Natural killer cell (primary cell): ENCODE measurements at regions not wholly inside any gene's neighbourhood (a gene's known extent, or its start where the extent isn't known, plus 50 kb on each side); places are given as distances from the start of the nearest gene placed in this dataset.

Source experiments
- ATAC-seq, 3 donors: fragments of 150-1000 bp in 2 of 3; fragments of 200-7000 bp in 1 of 3; cut with Tn5 transposase; 1 replicate in 1 of 3; 2 replicates in 2 of 3; pipeline ENCODE4 v1.10.0; 2021; ENCODE audit warnings: mild to moderate bottlenecking in 2 of 3, moderate library complexity in 2 of 3
- DNase-seq, 2 donors: peaks; one replicate each; pipeline versions ENCODE4 v3.0.0 to v3.0.0-alpha.2; 2013 to 2021; ENCODE audit warnings: mixed read lengths in 1 of 2
- H3K27ac ChIP-seq: one replicate; pipeline ENCODE4 v1.5.1; 2013; ENCODE audit warnings: mild to moderate bottlenecking, low read length
- H3K27me3 ChIP-seq: one replicate; pipeline ENCODE4 v1.6.1; 2013; ENCODE audit warnings: low read length; ENCODE audit not compliant: control insufficient read depth, insufficient read depth
- H3K36me3 ChIP-seq: one replicate; pipeline ENCODE4 v1.6.1; 2013; ENCODE audit warnings: low read length; ENCODE audit not compliant: control insufficient read depth, insufficient read depth
- H3K4me1 ChIP-seq: one replicate; pipeline ENCODE4 v1.6.1; 2013; ENCODE audit warnings: low read length; ENCODE audit not compliant: control insufficient read depth, insufficient read depth
- H3K4me3 ChIP-seq: one replicate; pipeline ENCODE4 v1.5.1; 2013; ENCODE audit warnings: low read length
- H3K9me3 ChIP-seq: one replicate; pipeline ENCODE4 v1.6.1; 2013; ENCODE audit warnings: low read length; ENCODE audit not compliant: control insufficient read depth, insufficient read depth
- H3K27ac Mint-ChIP-seq, 2 donors: one replicate each; pipeline ENCODE4 v1.8.0; 2022; ENCODE audit warnings: mild to moderate bottlenecking in 2 of 2, mixed read lengths in 2 of 2, moderate library complexity in 1 of 2
- H3K27me3 Mint-ChIP-seq, 2 donors: one replicate each; pipeline ENCODE4 v1.8.0; 2022; ENCODE audit warnings: low read depth in 2 of 2, mixed read lengths in 2 of 2
- H3K36me3 Mint-ChIP-seq: one replicate; pipeline ENCODE4 v1.8.0; 2022; ENCODE audit warnings: mixed read lengths
- H3K4me1 Mint-ChIP-seq, 2 donors: one replicate each; pipeline ENCODE4 v1.8.0; 2022; ENCODE audit warnings: mixed read lengths in 2 of 2
- H3K4me3 Mint-ChIP-seq: one replicate; pipeline ENCODE4 v1.8.0; 2022; ENCODE audit warnings: mild to moderate bottlenecking, moderate library complexity, mixed read lengths
- H3K9me3 Mint-ChIP-seq, 2 donors: one replicate each; pipeline ENCODE4 v1.8.0; 2022; ENCODE audit warnings: mixed read lengths in 2 of 2
- CTCF ChIP-seq: fragments of 200-600 bp; IDR thresholded peaks from one replicate; pipeline ENCODE4 v1.8.0; 2022; ENCODE audit warnings: antibody characterized with exemption
- WGBS: methylation state at CpG from one replicate; pipeline ENCODE4 v1.1.7; 2013; ENCODE audit warnings: missing lambda C conversion rate; ENCODE audit not compliant: insufficient coverage; 5-methylcytosine and 5-hydroxymethylcytosine counted together
- intact Hi-C: fragments of 100-400 bp; cut with micrococcal nuclease; formaldehyde crosslinking; loops from one replicate; pipeline ENCODE4 v1.14.2; 2022

DNA sequence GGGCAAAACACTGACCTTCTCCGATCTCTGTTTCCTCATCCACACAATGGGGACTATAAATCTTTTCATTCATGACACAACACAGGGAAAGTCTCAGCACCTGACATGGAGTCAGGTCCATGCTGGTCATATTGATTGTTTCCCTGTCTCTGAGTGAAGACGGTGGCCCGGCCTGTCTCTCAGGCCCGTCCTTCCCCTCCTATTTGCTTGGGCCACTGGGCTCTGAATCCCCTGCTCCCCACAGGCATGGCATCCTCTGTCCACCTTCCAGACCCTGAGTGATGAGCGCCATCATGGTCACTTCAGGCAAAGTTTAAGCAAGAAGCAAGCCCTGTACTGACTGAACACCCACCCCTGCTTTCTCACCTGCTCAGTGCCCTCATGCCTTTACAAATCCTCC, 113.3 kb upstream of the ALX4 start:
- 83% methylated on average over 5 of the region's 5 CpGs for WGBS
- Mint-ChIP-seq H3K4me1 (no peaks in the 10 kb centered on the region), H3K9me3 (no peaks in the 10 kb centered on the region), H3K27ac (no peak overlapping the region), H3K4me3 (no peak overlapping the region), H3K27me3 (peaks cover 10 to 38% of the 10 kb centered on the region in 2 donors), H3K36me3 (no peaks in the 10 kb centered on the region)
- Histone ChIP-seq H3K9me3 (no peaks in the 10 kb centered on the region), H3K27me3 (no peaks in the 10 kb centered on the region), H3K4me1 (no peaks in the 10 kb centered on the region), H3K4me3 (no peak overlapping the region), H3K27ac (no peak overlapping the region), H3K36me3 (no peaks in the 10 kb centered on the region)
- ATAC-seq (no peak), DNase-seq (no peak)
- intact Hi-C loops, result no loop called here
- no peak for TF ChIP-seq CTCF

DNA sequence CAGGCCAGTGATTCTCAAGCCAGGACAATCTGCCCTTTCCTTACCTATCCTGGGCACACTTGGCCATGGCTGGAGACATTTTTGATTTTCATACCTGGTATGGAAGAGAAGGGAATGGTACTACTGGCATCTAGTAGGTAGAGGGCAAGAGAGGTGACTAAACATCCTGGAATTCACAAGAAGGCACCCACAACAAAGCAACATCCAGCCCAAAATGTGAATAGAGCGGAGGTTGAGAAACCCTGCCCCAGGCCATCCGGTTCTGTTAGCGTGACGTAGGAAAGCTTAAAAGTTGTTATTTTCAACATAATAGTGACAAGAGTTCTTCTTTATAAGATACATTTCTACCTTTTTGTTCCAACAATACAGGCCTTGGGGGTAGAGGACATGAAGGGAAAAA, 114.9 kb upstream of the ALX4 start:
- no peak overlapping the region for H3K27ac ChIP-seq
- H3K9me3 ChIP-seq, result no peaks in the 10 kb centered on the region
- DNase-seq (no peak), ATAC-seq (no peak)
- no peaks in the 10 kb centered on the region for H3K4me1 ChIP-seq
- Mint-ChIP-seq H3K4me3 (no peak overlapping the region), H3K4me1 (no peaks in the 10 kb centered on the region), H3K36me3 (no peaks in the 10 kb centered on the region), H3K27me3 (peaks cover 10 to 31% of the 10 kb centered on the region in 2 donors), H3K27ac (no peak overlapping the region), H3K9me3 (no peaks in the 10 kb centered on the region)
- WGBS, result no CpG with 5 or more reads among the region's 4 CpGs
- intact Hi-C loops, result no loop called here
- TF ChIP-seq CTCF, result no peak
- no peaks in the 10 kb centered on the region for H3K36me3 ChIP-seq
- no peaks in the 10 kb centered on the region for H3K27me3 ChIP-seq
- H3K4me3 ChIP-seq, result no peak overlapping the region

DNA sequence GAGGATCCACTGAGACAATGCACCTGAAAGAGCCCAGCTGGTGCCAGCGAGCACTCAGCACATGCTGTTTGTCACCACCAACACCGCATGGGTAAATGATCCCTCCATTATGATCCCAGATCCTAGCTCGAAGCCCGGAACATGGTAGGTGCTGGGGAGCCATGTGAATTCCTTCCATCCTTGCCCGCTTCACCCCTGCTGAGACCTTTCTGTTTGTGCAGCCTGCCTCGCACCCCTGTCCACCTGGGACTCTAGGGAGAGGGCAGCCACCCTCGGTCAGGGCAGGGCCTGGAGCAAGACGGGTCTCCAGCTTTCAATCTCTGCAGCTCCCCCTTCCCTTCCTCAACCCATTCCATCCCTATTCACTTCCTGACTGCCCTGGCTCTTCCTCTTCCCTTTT, 116.2 kb upstream of the ALX4 start:
- H3K27ac Mint-ChIP-seq, result no peak overlapping the region
- Histone ChIP-seq H3K36me3 (no peaks in the 10 kb centered on the region), H3K27ac (no peak overlapping the region), H3K4me1 (no peaks in the 10 kb centered on the region), H3K27me3 (no peaks in the 10 kb centered on the region), H3K4me3 (no peak overlapping the region), H3K9me3 (no peaks in the 10 kb centered on the region)
- intact Hi-C loops, result no loop called here
- ATAC-seq (no peak), DNase-seq (no peak)
- no peaks in the 10 kb centered on the region for H3K4me1 Mint-ChIP-seq
- WGBS, result 82% methylated on average over 8 of the region's 8 CpGs
- H3K4me3 Mint-ChIP-seq, result no peak overlapping the region
- H3K27me3 Mint-ChIP-seq, result peaks cover 10 to 41% of the 10 kb centered on the region in 2 donors
- H3K36me3 Mint-ChIP-seq, result no peaks in the 10 kb centered on the region
- H3K9me3 Mint-ChIP-seq, result no peaks in the 10 kb centered on the region
- TF ChIP-seq CTCF, result no peak

DNA sequence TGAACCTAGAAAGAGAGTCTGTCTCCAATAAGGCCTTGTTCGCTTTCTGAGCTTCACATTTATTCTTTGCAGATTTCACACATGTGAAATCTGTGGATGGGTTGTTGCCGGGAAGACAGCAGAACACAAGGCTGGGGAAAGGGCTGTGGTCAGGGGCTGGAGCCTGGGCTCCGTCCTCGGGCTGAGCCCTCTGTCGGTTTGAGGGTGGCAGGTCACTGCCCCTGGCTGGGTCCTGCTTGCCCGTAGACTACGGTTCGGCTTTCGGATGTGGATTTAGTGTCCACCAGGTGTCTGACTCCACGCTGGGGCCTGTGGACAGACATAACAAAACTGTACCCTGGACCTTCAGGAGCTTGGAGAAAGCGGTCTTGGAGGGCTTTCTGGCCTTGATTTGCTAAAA, 117.0 kb upstream of the ALX4 start:
- H3K36me3 Mint-ChIP-seq, result no peaks in the 10 kb centered on the region
- no peak overlapping the region for H3K27ac ChIP-seq
- H3K9me3 ChIP-seq, result no peaks in the 10 kb centered on the region
- no peaks in the 10 kb centered on the region for H3K36me3 ChIP-seq
- DNase-seq (no peak), ATAC-seq (no peak)
- H3K4me1 Mint-ChIP-seq, result no peaks in the 10 kb centered on the region
- WGBS, result 89% methylated on average over 11 of the region's 11 CpGs
- no peaks in the 10 kb centered on the region for H3K27me3 ChIP-seq
- TF ChIP-seq CTCF, result no peak
- no peaks in the 10 kb centered on the region for H3K9me3 Mint-ChIP-seq
- H3K4me3 Mint-ChIP-seq, result no peak overlapping the region
- intact Hi-C loops, result no loop called here
- H3K4me1 ChIP-seq, result no peaks in the 10 kb centered on the region
- H3K27ac Mint-ChIP-seq, result no peak overlapping the region
- no peak overlapping the region for H3K4me3 ChIP-seq
- peaks cover 15 to 41% of the 10 kb centered on the region in 2 donors for H3K27me3 Mint-ChIP-seq
